IPS-11a (cell line): ENCODE measurements at regions not wholly inside any gene's neighbourhood (a gene's known extent, or its start where the extent isn't known, plus 50 kb on each side); places are given as distances from the start of the nearest gene placed in this dataset.

Experiments
- H3K4me3 ChIP-seq: one replicate; pipeline ENCODE4 v1.5.1; 2013; ENCODE audit warnings: low read depth, low read length, control low read depth

GRCh38 chr6:114453737-114454276 lies 111.0 kb upstream of the HS3ST5 start:
- no peak overlapping the region for H3K4me3 ChIP-seq

GRCh38 chr6:114452785-114453401 lies 110.1 kb upstream of the HS3ST5 start:
- H3K4me3 ChIP-seq, result no peak overlapping the region

DNA sequence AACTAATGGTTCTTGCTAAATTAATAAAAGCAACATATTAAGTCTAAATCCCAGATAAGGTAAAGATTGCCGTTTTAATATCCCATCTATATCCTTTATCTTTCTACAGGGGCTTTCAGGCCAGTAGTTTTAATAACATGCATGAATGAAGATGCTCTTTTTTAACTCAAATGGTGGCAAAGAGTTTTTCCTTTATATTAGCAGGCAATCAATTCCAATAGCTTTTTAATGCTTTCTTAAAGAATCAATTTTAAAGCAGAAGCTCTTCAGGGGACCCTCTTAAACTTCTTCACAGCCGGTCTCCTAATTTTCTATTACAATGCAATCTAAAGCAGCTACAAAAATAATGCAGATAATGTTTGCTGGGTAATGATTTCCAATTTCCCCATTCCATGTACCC lies 107.8 kb upstream of the HS3ST5 start:
- no peak overlapping the region for H3K4me3 ChIP-seq

GRCh38 chr6:114449659-114450058 lies 106.8 kb upstream of the HS3ST5 start:
- H3K4me3 ChIP-seq, result no peak overlapping the region

- no peak overlapping the region for H3K4me3 ChIP-seq
Measured at GRCh38 chr6:114446342-114446741, 103.5 kb upstream of the HS3ST5 start.

GRCh38 chr6:114445846-114446245 lies 103.0 kb upstream of the HS3ST5 start:
- H3K4me3 ChIP-seq, result no peak overlapping the region

- H3K4me3 ChIP-seq, result no peak overlapping the region
Measured at GRCh38 chr6:114439411-114439810, 96.6 kb upstream of the HS3ST5 start.

GRCh38 chr6:114437235-114437634 lies 94.4 kb upstream of the HS3ST5 start:
- no peak overlapping the region for H3K4me3 ChIP-seq

DNA sequence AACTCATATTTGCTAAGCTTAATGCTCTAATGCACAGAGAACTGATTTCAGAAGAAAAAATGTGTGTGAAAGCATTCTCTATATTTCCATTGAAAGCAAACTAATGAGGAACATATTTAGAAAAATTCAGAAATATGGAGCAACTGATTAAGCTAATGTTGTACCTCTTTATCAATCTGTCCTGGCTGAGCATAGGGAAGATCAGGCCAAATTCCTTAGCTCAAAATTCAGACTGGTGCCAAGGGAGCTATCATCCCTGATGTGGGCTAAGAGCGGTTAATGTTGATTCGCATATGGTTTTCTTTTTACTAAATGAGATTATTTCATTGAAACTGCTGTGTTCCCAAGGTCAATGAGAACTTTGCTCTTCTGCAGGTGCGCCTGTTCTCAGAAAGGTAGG lies 93.9 kb upstream of the HS3ST5 start:
- no peak overlapping the region for H3K4me3 ChIP-seq

GRCh38 chr6:114435985-114436384 lies 93.2 kb upstream of the HS3ST5 start:
- no peak overlapping the region for H3K4me3 ChIP-seq

DNA sequence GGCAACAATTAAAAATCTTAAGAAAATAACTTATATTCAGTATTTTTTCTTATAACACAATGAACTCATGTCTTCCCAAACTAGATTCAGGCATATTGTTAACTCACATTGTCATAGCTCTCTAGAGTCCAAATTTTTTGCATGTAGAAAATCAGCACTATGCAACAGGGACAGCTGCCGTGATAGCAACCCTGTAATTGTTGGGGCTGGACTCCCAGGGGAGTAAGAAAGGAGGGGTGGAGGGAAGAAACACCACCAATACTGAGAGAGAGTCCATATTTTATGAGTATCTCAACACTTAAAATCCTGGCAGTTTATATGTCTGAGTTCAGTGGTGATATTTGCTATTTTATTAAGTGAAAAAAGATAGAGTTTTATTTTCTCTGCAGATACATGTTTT lies 89.6 kb upstream of the HS3ST5 start:
- no peak overlapping the region for H3K4me3 ChIP-seq

DNA sequence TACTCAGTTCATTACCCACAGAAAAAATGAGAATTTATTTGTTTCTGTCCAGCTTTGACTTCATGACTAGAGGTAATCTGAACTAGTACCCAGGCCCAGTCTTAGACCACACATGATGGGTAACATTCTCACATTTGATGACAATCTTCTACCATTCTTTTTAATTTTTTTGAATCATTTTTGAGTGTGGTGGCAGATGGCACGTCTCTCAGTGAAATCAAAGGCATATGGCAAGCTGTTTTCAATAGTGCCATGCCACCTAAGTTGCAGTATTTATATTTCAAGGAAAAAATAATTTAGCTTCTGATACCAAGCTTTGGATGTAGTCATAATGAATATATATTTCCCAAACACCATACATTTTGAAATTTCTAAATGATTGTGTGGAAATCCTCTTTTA lies 88.8 kb upstream of the HS3ST5 start:
- H3K4me3 ChIP-seq, result no peak overlapping the region

DNA sequence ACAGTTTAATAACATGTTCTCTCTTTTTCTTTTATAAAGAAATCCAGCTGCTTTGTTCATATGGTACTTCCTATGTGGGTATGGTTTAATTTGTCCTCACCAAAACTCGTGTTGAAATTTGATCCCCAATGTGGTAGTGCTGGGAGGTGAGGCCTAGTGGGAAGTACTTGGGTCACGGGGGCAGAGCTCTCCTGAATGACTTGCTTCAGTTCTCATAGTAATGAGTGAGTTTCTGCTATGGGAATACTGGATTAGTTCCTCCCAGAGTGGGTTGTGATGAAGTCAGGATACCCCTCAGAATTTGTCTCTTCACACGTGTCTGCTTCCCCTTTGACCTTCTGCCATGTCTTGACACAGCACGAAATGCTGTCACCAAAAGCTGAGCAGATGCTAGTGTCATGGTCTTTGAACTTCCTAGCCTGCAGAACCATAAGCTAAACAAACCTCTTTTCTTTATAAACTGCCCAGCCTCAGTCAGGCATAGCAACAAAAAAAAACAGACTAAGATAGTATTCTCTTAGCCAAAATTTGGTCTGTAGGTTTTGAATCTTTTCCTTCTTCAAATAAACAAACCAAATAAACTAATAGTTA lies 87.8 kb upstream of the HS3ST5 start:
- no peak overlapping the region for H3K4me3 ChIP-seq

- H3K4me3 ChIP-seq, result peak overlapping the region; percentile 17
Measured at GRCh38 chr6:114428341-114428740, 85.5 kb upstream of the HS3ST5 start.

- H3K4me3 ChIP-seq, result no peak overlapping the region
Measured at GRCh38 chr6:114421199-114421598, 78.4 kb upstream of the HS3ST5 start.

DNA sequence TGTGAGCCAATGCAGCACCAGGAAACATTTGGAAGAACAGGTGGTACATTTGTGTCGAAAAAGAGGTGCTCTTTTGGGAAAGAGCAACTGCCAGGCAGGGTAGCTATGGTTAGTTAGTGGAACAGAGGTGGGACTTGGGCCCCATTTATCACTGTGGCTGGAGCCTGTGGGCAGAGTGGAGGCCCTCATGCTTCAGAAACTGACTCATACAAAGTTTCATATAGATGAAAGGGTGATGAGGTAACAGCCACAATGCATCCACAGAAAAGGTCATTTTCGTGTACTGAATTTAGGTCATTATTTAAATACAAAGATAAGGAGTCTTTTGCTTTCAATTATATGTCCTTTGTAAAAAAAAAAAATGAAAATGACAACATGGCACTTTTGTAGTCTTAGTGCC lies 76.4 kb upstream of the HS3ST5 start:
- no peak overlapping the region for H3K4me3 ChIP-seq

DNA sequence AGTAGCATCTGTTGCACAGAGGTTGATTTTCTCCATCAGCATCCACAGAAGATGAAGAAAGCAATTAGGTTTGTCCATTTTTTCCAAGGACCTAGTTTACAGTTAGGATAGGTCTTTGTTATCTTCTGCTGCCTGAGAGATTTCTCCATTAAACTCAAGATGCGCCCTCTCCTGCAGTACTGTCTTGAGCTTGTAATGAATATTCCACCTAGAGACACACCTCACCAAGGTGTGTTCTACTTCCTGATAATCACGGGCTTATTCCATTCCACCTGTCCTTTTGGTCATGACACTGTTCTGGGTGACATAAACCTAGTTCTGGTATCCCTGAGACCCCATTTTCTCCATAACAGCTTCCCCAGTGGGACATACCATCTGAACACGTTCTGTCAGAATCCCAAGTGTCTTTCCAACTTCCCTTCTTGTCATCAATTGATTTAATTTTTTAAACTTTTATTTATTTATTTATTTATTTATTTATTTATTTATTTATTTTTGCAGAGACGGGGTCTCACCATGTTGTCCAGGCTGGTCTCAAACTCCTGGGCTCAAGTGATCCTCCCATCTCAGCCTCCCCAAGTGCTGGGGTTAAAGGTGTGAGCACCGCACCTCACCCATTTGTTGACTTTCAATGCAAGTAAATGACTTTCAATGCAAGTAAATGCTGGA lies 75.6 kb upstream of the HS3ST5 start:
- no peak overlapping the region for H3K4me3 ChIP-seq

GRCh38 chr6:114407426-114408035 lies 64.7 kb upstream of the HS3ST5 start:
- H3K4me3 ChIP-seq, result no peak overlapping the region

DNA sequence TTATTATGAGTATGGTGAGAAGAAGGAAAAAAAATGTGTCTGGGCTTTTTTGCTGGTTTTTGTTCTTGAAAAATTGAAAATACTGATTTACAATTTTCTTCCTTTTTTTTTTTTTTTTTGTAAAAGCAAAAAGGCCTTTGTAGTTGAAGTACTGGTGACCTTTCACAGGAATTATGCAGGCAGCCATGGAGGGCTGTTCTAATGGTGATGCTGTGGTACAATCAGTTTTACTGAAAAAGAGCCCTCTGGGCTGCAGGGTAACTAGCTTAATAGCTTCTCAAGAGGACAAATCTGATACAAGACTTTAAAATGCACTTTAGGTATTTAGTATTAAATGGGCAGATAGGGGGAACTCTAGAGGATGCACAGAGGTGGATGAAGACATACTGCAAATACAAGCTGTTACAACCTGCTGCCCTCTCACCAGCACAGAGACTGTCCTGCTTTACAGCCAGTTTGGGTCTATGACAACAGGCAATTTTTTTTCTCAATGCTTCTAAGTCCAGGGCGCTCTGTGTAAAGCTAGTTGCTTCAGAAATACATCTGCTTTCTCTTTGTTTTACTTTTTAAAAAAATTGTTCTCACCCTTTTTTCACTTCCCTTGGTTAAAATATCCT lies 61.6 kb upstream of the HS3ST5 start:
- no peak overlapping the region for H3K4me3 ChIP-seq

- no peak overlapping the region for H3K4me3 ChIP-seq
Measured at GRCh38 chr6:114403858-114404257, 61.0 kb upstream of the HS3ST5 start.

DNA sequence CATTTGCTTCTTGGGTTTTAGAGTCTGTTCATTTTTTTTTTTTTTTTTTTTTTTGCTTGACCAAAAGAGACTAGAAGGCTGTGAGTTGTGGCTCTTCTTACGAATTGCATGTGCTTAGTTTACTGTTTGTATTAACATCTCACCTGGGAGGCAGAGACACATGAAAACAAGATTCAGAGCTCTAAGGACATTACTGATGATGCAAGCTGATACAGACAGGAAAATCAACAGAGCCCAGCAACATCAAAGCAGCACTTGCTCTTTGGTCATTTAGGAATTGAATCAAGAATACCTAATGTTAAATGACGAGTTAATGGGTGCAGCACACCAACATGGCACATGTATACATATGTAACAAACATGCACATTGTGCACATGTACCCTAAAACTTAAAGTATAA lies 55.7 kb upstream of the HS3ST5 start:
- no peak overlapping the region for H3K4me3 ChIP-seq
